Brain microvascular endothelial cell (primary cell): ENCODE measurements at regions not wholly inside any gene's neighbourhood (a gene's known extent, or its start where the extent isn't known, plus 50 kb on each side); places are given as distances from the start of the nearest gene placed in this dataset.

Experiments
- DNase-seq: peaks from one replicate; pipeline ENCODE4 v3.0.0-alpha.2; 2020
- H3K27ac ChIP-seq: fragments of 250-450 bp; sonication (Bioruptor Pico); 2 replicates; pipeline ENCODE4 v1.5.1; 2020; ENCODE audit warnings: mild to moderate bottlenecking, moderate library complexity
- H3K27me3 ChIP-seq: fragments of 250-450 bp; sonication (Bioruptor Pico); replicated peaks from 2 replicates; pipeline ENCODE4 v1.5.1; 2020; ENCODE audit warnings: mild to moderate bottlenecking
- H3K36me3 ChIP-seq: fragments of 250-450 bp; sonication (Bioruptor Pico); replicated peaks from 2 replicates; pipeline ENCODE4 v1.5.1; 2020; ENCODE audit warnings: mild to moderate bottlenecking
- H3K4me3 ChIP-seq: 2 replicates; pipeline ENCODE4 v1.5.1; 2011; ENCODE audit warnings: low read depth, mild to moderate bottlenecking, control low read depth, low read length, moderate library complexity
- in situ Hi-C: cut with HindIII; loops from 2 replicates; pipeline ENCODE4 v1.10.0; 2017; ENCODE audit warnings: low sequenced_read_pairs, low pct_ligation_motif_present
- TF ChIP-seq, protein P1 (sequence below): IDR thresholded peaks from 2 replicates; pipeline ENCODE4 v1.5.1; 2011; ENCODE audit warnings: low read depth, mild to moderate bottlenecking, moderate library complexity, low read length, control low read depth, inconsistent platforms; ENCODE audit errors: missing control alignments

DNA sequence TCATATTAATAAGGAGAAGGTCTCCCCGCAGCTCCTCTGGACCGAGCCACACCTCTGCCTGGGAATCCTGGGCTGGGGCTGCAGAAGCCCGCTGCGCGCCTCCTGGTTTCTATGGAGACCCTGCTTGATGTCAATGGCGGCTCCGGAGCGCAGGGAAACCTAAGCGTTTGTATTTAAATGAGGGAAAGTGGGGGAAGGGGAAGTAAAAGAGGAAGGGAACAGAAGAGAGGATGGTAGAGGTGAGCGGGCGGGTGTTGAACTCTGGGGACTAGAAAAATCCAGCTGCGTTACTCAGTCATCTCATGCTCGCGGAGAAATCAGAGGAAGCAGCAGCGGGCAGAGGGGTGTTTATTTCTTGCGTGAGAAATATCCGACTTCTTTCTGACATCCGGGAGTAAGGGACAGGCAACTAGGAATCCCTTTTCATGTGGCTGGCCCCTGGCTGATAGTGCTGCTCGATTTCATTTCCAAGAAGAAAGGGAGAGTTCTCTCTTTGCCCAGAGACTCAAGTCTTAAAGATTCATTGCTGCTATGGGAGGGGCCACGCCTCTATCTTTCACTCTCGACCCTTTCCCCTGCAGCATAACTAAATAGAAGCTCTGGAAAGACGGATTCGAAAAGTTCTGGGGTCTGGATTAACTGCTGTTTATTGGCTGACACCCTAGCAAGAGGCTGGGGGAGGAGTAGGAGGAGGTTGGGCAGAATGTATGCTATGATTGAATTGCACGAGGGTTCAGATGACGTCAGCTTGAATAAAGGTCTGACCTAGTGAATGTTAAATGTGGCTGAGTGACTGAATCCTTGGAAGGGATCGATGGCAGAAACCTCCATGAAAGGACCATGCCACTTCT, 110.5 kb upstream of the GAP43 start:
- Histone ChIP-seq H3K4me3 (peak overlapping the region; percentile 61), H3K27ac (peak overlapping the region; percentile 61), H3K36me3 (no peaks in the 10 kb centered on the region), H3K27me3 (no peaks in the 10 kb centered on the region)
- TF ChIP-seq, protein P1, sequence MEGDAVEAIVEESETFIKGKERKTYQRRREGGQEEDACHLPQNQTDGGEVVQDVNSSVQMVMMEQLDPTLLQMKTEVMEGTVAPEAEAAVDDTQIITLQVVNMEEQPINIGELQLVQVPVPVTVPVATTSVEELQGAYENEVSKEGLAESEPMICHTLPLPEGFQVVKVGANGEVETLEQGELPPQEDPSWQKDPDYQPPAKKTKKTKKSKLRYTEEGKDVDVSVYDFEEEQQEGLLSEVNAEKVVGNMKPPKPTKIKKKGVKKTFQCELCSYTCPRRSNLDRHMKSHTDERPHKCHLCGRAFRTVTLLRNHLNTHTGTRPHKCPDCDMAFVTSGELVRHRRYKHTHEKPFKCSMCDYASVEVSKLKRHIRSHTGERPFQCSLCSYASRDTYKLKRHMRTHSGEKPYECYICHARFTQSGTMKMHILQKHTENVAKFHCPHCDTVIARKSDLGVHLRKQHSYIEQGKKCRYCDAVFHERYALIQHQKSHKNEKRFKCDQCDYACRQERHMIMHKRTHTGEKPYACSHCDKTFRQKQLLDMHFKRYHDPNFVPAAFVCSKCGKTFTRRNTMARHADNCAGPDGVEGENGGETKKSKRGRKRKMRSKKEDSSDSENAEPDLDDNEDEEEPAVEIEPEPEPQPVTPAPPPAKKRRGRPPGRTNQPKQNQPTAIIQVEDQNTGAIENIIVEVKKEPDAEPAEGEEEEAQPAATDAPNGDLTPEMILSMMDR = no peak
- in situ Hi-C loops = no loop called here
- peak; percentile 58 for DNase-seq

DNA sequence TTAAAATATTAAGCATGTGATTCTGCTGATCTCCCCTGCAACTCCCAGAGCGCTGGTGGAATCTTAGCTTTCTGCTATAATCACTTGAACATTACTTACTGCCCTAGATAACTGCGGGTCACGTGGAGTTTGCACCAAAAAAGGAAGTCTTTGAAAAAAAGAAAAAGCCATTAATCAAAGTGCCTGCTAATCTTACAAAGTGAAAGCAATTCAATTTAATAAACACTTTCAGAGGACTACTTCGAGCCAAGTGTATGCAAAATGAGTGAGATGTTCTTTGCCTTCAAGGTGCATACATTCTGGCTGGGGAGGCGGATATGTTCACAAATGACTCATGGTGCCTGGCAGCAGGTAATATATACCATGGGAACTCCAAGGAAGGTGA, 109.9 kb upstream of the GAP43 start:
- Histone ChIP-seq H3K27ac (no peak overlapping the region), H3K36me3 (no peaks in the 10 kb centered on the region), H3K4me3 (peak overlapping the region; percentile 61), H3K27me3 (no peaks in the 10 kb centered on the region)
- in situ Hi-C loops = no loop called here
- DNase-seq = no peak
- TF ChIP-seq, protein P1 = no peak

DNA sequence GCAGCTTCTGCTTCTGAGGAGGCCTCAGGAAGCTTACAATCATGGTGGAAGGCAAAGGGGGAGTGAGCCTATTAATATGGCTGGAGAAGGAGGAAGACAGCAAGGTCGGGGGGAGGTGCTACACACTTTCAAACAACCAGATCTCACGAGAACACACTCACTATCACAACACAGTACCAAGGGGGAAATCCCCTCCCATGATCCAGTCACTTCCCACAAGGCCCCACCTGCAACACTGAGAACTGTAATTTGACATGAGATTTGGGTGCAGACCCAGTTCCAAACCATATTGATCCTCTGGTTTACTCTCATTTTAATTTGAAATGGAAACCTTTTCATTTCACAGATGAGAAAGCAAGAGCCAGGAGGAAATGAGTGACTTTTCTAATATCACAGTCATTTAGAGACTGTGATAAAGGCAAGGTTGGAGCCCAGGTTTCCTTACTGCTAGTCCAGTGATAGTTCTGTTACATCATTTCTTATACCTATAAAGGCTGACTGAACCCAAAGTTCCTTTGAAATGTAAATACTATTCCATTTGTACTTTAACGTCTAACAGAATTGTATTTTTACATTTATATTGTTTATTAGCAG, 105.8 kb upstream of the GAP43 start:
- in situ Hi-C loops = no loop called here
- Histone ChIP-seq H3K27me3 (no peaks in the 10 kb centered on the region), H3K4me3 (no peak overlapping the region), H3K27ac (no peak overlapping the region), H3K36me3 (no peaks in the 10 kb centered on the region)
- TF ChIP-seq, protein P1 = no peak
- DNase-seq = no peak

DNA sequence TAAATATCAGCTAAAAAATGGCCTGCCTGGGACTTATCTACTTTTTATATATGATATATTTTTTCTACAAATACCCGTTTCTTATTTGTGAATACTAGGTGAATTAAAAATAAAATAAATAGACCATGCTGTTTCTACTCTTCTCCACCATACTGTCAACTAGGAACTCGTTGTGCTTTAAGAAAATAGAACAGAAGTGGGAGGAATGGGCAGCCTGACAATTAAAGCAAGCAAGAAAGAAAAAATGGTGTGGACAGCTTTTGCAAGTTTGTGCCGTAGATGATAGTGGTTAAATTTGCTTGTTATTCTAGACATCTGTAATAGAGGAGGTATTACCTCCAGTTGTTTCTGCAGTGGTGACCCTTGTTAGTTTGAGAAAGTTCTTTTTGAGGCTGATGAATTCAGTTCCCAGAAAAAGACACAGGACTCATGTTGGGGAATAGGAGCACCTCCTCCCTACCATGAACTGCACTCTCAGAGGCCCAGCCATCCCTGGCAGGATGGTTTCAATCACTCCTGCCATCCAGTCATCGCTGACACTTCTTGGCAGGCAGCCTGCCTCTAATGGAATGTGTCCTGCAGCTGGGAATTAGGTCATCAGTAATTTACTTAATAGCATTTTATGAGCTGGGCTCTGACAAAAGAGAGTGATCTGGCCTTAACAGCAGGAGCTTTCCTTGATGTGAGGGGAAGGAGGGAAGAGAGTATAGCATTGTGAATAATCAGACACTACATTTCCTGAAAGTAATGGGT, 105.0 kb upstream of the GAP43 start:
- TF ChIP-seq, protein P1 = no peak
- peak; percentile 71 for DNase-seq
- in situ Hi-C loops = no loop called here
- no peak overlapping the region for H3K27ac ChIP-seq
- H3K36me3 ChIP-seq = no peaks in the 10 kb centered on the region
- no peak overlapping the region for H3K4me3 ChIP-seq
- no peaks in the 10 kb centered on the region for H3K27me3 ChIP-seq

DNA sequence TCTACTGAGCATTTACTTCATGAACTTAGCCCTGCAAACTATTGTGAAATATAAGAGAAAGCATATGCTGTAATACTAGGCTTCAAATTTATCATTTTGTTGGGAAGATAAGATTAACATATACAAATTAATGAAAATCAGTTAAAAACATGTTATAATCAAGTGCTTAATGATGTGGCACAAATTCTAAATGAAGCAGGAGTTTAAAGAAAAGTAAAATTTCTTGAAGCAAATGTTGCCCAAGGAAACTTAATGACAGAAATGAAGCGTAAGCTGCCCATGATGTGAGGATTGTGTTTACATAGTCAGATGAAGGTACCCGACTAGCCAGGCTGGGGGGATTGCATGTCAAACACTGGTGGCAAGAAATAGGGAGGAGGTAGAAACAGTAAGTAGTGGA, 103.1 kb upstream of the GAP43 start:
- no peak for DNase-seq
- TF ChIP-seq, protein P1 = no peak
- Histone ChIP-seq H3K36me3 (no peaks in the 10 kb centered on the region), H3K27ac (no peak overlapping the region), H3K27me3 (no peaks in the 10 kb centered on the region), H3K4me3 (no peak overlapping the region)
- in situ Hi-C loops = no loop called here
